Sigmoid colon (tissue), 6 donors: ENCODE measurements at regions not wholly inside any gene's neighbourhood (a gene's known extent, or its start where the extent isn't known, plus 50 kb on each side); places are given as distances from the start of the nearest gene placed in this dataset.

Experiments used
- DNase-seq: peaks from one replicate; pipeline ENCODE4 v3.0.0-alpha.2; 2019
- H3K27ac ChIP-seq, 4 donors: fragments of 200-600 bp; sonication (generic); one replicate each; pipeline ENCODE4 v1.5.1; 2016 to 2019; ENCODE audit warnings: mild to moderate bottlenecking in 1 of 4
- H3K27me3 ChIP-seq, 3 donors: fragments of 200-600 bp; sonication (generic); one replicate each; pipeline ENCODE4 v1.5.1; 2019; ENCODE audit warnings: mild to moderate bottlenecking in 1 of 3
- H3K36me3 ChIP-seq, 4 donors: fragments of 200-600 bp; sonication (generic); one replicate each; pipeline ENCODE4 v1.5.1; 2016 to 2019
- H3K4me1 ChIP-seq, 4 donors: fragments of 200-600 bp; sonication (generic); one replicate each; pipeline ENCODE4 v1.5.1; 2017 to 2019
- H3K4me3 ChIP-seq, 4 donors: fragments of 200-600 bp; sonication (generic); one replicate each; pipeline ENCODE4 v1.5.1; 2017 to 2019; ENCODE audit warnings: mild to moderate bottlenecking in 2 of 4, moderate library complexity in 1 of 4
- H3K9me3 ChIP-seq, 4 donors: fragments of 200-600 bp in 3 of 4; sonication (generic) in 3 of 4; one replicate each; pipeline versions ENCODE4 v1.5.1 to v1.6.1; 2013 to 2019
- EP300 ChIP-seq, 4 donors: sonication (generic); formaldehyde crosslinking; IDR thresholded peaks; one replicate each; pipeline ENCODE4 v1.6.1; 2017; ENCODE audit warnings: antibody characterized with exemption in 4 of 4
- POLR2A ChIP-seq, 2 donors: fragments of 450-650 bp; IDR thresholded peaks; one replicate each; pipeline ENCODE4 v1.6.1; 2016; ENCODE audit warnings: antibody characterized with exemption in 2 of 2, mild to moderate bottlenecking in 2 of 2, moderate library complexity in 2 of 2
- POLR2AphosphoS5 ChIP-seq, 4 donors: sonication (generic); formaldehyde crosslinking; IDR thresholded peaks; one replicate each; pipeline ENCODE4 v1.6.1; 2017; ENCODE audit warnings: antibody characterized with exemption in 4 of 4
- WGBS, 2 donors: extraction: QIAGEN DNeasy Blood & Tissue Kit; methylation state at CpG; one replicate each; pipeline ENCODE4 v1.1.7; 2013; 5-methylcytosine and 5-hydroxymethylcytosine counted together
- intact Hi-C: fragments of 100-400 bp; cut with DNase I; formaldehyde crosslinking; loops from one replicate; pipeline ENCODE4 v1.15.1; 2023
- TF ChIP-seq, protein P1 (sequence below), 4 experiments: fragments of 450-650 bp in 3 of 4; fragments of 200-600 bp in 1 of 4; IDR thresholded peaks; one replicate each; pipeline ENCODE4 v1.5.1; 2016 to 2019; ENCODE audit warnings: antibody characterized with exemption in 4 of 4, mild to moderate bottlenecking in 3 of 4, moderate library complexity in 2 of 4
- donor health status: healthy with polysubstance abuse.
- donor health status: healthy.

DNA sequence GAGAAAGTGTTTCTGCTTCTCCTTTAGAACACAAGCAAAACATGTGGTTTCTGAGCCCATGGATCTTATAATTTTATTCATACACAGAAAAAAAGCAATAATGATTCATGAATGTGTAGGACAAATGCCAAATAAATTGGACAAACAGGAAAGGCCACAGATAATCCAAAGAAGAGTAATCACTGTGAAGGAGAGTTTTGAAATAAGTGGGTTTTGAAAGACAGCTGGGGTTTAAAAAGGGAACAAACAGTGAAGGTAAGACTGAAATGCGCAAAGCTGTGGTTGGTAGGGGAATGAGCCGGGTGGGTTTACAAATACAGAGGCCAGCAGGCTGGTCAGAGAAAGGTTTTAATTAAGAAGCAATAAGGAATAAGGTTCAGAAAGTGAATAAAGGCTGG lies 50.0 kb upstream of the MBOAT2 start:
- Histone ChIP-seq H3K9me3 (no peaks in the 10 kb centered on the region), H3K4me1 (no peaks in the 10 kb centered on the region), H3K36me3 (no peaks in the 10 kb centered on the region), H3K4me3 (no peak overlapping the region), H3K27me3 (no peaks in the 10 kb centered on the region), H3K27ac (no peak overlapping the region)
- no peak for DNase-seq
- 83 to 92% methylated on average over 2 of the region's 2 CpGs for WGBS, 2 donors
- intact Hi-C loops: no loop called here
- no peak for TF ChIP-seq POLR2AphosphoS5 (IDR thresholded peaks at IDR 0.05)
- no peak for TF ChIP-seq EP300 (IDR thresholded peaks at IDR 0.05)
- TF ChIP-seq, protein P1, sequence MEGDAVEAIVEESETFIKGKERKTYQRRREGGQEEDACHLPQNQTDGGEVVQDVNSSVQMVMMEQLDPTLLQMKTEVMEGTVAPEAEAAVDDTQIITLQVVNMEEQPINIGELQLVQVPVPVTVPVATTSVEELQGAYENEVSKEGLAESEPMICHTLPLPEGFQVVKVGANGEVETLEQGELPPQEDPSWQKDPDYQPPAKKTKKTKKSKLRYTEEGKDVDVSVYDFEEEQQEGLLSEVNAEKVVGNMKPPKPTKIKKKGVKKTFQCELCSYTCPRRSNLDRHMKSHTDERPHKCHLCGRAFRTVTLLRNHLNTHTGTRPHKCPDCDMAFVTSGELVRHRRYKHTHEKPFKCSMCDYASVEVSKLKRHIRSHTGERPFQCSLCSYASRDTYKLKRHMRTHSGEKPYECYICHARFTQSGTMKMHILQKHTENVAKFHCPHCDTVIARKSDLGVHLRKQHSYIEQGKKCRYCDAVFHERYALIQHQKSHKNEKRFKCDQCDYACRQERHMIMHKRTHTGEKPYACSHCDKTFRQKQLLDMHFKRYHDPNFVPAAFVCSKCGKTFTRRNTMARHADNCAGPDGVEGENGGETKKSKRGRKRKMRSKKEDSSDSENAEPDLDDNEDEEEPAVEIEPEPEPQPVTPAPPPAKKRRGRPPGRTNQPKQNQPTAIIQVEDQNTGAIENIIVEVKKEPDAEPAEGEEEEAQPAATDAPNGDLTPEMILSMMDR (IDR thresholded peaks at IDR 0.05): no peak
- TF ChIP-seq POLR2A (IDR thresholded peaks at IDR 0.05): no peak
